Right lobe of liver (tissue), 4 donors: ENCODE measurements at regions not wholly inside any gene's neighbourhood (a gene's known extent, or its start where the extent isn't known, plus 50 kb on each side); places are given as distances from the start of the nearest gene placed in this dataset.

Experiments used
- CTCF ChIP-seq, 4 donors: fragments of 200-600 bp in 3 of 4; fragments of 450-650 bp in 1 of 4; IDR thresholded peaks; one replicate each; pipeline versions ENCODE4 v1.5.1 to v1.8.0; 2016 to 2022; ENCODE audit warnings: antibody characterized with exemption in 4 of 4, mild to moderate bottlenecking in 2 of 4
- POLR2A ChIP-seq: fragments of 450-650 bp; IDR thresholded peaks from one replicate; pipeline ENCODE4 v1.6.1; 2017; ENCODE audit warnings: antibody characterized with exemption, mild to moderate bottlenecking
- donor health status: DM: no; HTN: no; CAD: no.
- donor health status: DM: no; HTN: no; CAD: no.
- donor health status: DM: no; HTN: yes; CAD: no.

- TF ChIP-seq POLR2A (no peak), CTCF (IDR thresholded peaks at IDR 0.05) (no peak)
These were observed 594.2 kb upstream of the SGCD start for GRCh38 chr5:155732587-155733376.
